ENCODE measurements at regions not wholly inside any gene's neighbourhood (a gene's known extent, or its start where the extent isn't known, plus 50 kb on each side); places are given as distances from the start of the nearest gene placed in this dataset.
A peak's percentile ranks its signal among the peaks of the same experiment; 100 is the strongest.

GRCh38 chr9:79452265-79452664, 119.5 kb upstream of the TLE4 start:
- no peak overlapping the region for H3K4me3 ChIP-seq (ENCODE audit: low read length)
- intact Hi-C loops (cut with DNase I) = no loop called here
- no peak for ATAC-seq
- H3K9me3 ChIP-seq (ENCODE audit: control insufficient read depth, low read length) = no peaks in the 10 kb centered on the region
- H3K27me3 ChIP-seq (ENCODE audit: control insufficient read depth, insufficient read depth) = no peaks in the 10 kb centered on the region
- no peak for DNase-seq
- H3K27ac ChIP-seq (ENCODE audit: low read length) = no peak overlapping the region
- no peaks in the 10 kb centered on the region for H3K4me1 ChIP-seq (ENCODE audit: control insufficient read depth, insufficient read depth, low read length)

GRCh38 chr9:79461712-79462111, 110.1 kb upstream of the TLE4 start:
- 47% methylated on average over 3 of the region's 3 CpGs for WGBS
- no peaks in the 10 kb centered on the region for H3K9me3 ChIP-seq (ENCODE audit: control insufficient read depth, low read length)
- no peaks in the 10 kb centered on the region for H3K27me3 ChIP-seq (ENCODE audit: control insufficient read depth, insufficient read depth)
- H3K27ac ChIP-seq (ENCODE audit: low read length) = no peak overlapping the region
- intact Hi-C loops (cut with DNase I) = no loop called here
- DNase-seq (no peak), ATAC-seq (no peak)
- no peaks in the 10 kb centered on the region for H3K4me1 ChIP-seq (ENCODE audit: control insufficient read depth, insufficient read depth, low read length)
- H3K4me3 ChIP-seq (ENCODE audit: low read length) = no peak overlapping the region

- intact Hi-C loops (cut with DNase I) = no loop called here
- no peak overlapping the region for H3K27ac ChIP-seq (ENCODE audit: low read length)
- H3K9me3 ChIP-seq (ENCODE audit: control insufficient read depth, low read length) = no peaks in the 10 kb centered on the region
- no peak overlapping the region for H3K4me3 ChIP-seq (ENCODE audit: low read length)
- no peaks in the 10 kb centered on the region for H3K4me1 ChIP-seq (ENCODE audit: control insufficient read depth, insufficient read depth, low read length)
- DNase-seq = no peak
- no peak for ATAC-seq
- H3K27me3 ChIP-seq (ENCODE audit: control insufficient read depth, insufficient read depth) = no peaks in the 10 kb centered on the region
Observed at GRCh38 chr9:79465156-79465555, 106.6 kb upstream of the TLE4 start.

- DNase-seq = no peak
- no peak overlapping the region for H3K4me3 ChIP-seq (ENCODE audit: low read length)
- H3K27ac ChIP-seq (ENCODE audit: low read length) = no peak overlapping the region
- H3K9me3 ChIP-seq (ENCODE audit: control insufficient read depth, low read length) = no peaks in the 10 kb centered on the region
- no peak for ATAC-seq
- no peaks in the 10 kb centered on the region for H3K4me1 ChIP-seq (ENCODE audit: control insufficient read depth, insufficient read depth, low read length)
- H3K27me3 ChIP-seq (ENCODE audit: control insufficient read depth, insufficient read depth) = no peaks in the 10 kb centered on the region
- intact Hi-C loops (cut with DNase I) = no loop called here
- 62% methylated on average over 2 of the region's 2 CpGs for WGBS
Observed at GRCh38 chr9:79469164-79469563, 102.6 kb upstream of the TLE4 start.

GRCh38 chr9:79470954-79471353, 100.8 kb upstream of the TLE4 start:
- no peak overlapping the region for H3K27ac ChIP-seq (ENCODE audit: low read length)
- intact Hi-C loops (cut with DNase I) = no loop called here
- ATAC-seq (no peak), DNase-seq (no peak)
- no peak overlapping the region for H3K4me3 ChIP-seq (ENCODE audit: low read length)
- no peaks in the 10 kb centered on the region for H3K27me3 ChIP-seq (ENCODE audit: control insufficient read depth, insufficient read depth)
- no peaks in the 10 kb centered on the region for H3K4me1 ChIP-seq (ENCODE audit: control insufficient read depth, insufficient read depth, low read length)
- 77% methylated on average over 2 of the region's 2 CpGs for WGBS
- no peaks in the 10 kb centered on the region for H3K9me3 ChIP-seq (ENCODE audit: control insufficient read depth, low read length)

GRCh38 chr9:79471580-79472543, 99.9 kb upstream of the TLE4 start:
- ATAC-seq (peak; percentile 69 to 82), DNase-seq (peak; percentile 74 to 92 (median 78))
- intact Hi-C loops (cut with DNase I) = no loop called here
- no peak overlapping the region for H3K4me3 ChIP-seq (ENCODE audit: low read length)
- H3K4me1 ChIP-seq (ENCODE audit: control insufficient read depth, insufficient read depth, low read length) = no peaks in the 10 kb centered on the region
- H3K27me3 ChIP-seq (ENCODE audit: control insufficient read depth, insufficient read depth) = no peaks in the 10 kb centered on the region
- H3K27ac ChIP-seq (ENCODE audit: low read length) = no peak overlapping the region
- H3K9me3 ChIP-seq (ENCODE audit: control insufficient read depth, low read length) = no peaks in the 10 kb centered on the region
- WGBS = 88% methylated on average over 2 of the region's 2 CpGs

GRCh38 chr9:79473704-79474103, 98.1 kb upstream of the TLE4 start:
- intact Hi-C loops (cut with DNase I) = no loop called here
- no peak overlapping the region for H3K4me3 ChIP-seq (ENCODE audit: low read length)
- no peaks in the 10 kb centered on the region for H3K27me3 ChIP-seq (ENCODE audit: control insufficient read depth, insufficient read depth)
- no peaks in the 10 kb centered on the region for H3K4me1 ChIP-seq (ENCODE audit: control insufficient read depth, insufficient read depth, low read length)
- H3K9me3 ChIP-seq (ENCODE audit: control insufficient read depth, low read length) = no peaks in the 10 kb centered on the region
- 0% methylated on average over 1 of the region's 1 CpG for WGBS
- H3K27ac ChIP-seq (ENCODE audit: low read length) = no peak overlapping the region
- ATAC-seq = no peak
- DNase-seq = no peak

GRCh38 chr9:79477241-79477840, 94.4 kb upstream of the TLE4 start:
- Histone ChIP-seq H3K27ac (ENCODE audit: low read length) (no peak overlapping the region), H3K4me1 (ENCODE audit: control insufficient read depth, insufficient read depth, low read length) (no peaks in the 10 kb centered on the region), H3K4me3 (ENCODE audit: low read length) (no peak overlapping the region), H3K9me3 (ENCODE audit: control insufficient read depth, low read length) (no peaks in the 10 kb centered on the region), H3K27me3 (ENCODE audit: control insufficient read depth, insufficient read depth) (no peaks in the 10 kb centered on the region)
- DNase-seq (no peak), ATAC-seq (no peak)
- intact Hi-C loops (cut with DNase I) = no loop called here
- 89% methylated on average over 3 of the region's 3 CpGs for WGBS

- Histone ChIP-seq H3K4me1 (ENCODE audit: control insufficient read depth, insufficient read depth, low read length) (no peaks in the 10 kb centered on the region), H3K27me3 (ENCODE audit: control insufficient read depth, insufficient read depth) (no peaks in the 10 kb centered on the region), H3K9me3 (ENCODE audit: control insufficient read depth, low read length) (no peaks in the 10 kb centered on the region), H3K4me3 (ENCODE audit: low read length) (no peak overlapping the region), H3K27ac (ENCODE audit: low read length) (no peak overlapping the region)
- DNase-seq (no peak), ATAC-seq (peak in 1 of 2 donors; percentile 26)
- WGBS = 42% methylated on average over 5 of the region's 5 CpGs
- intact Hi-C loops (cut with DNase I) = no loop called here
Observed at GRCh38 chr9:79477955-79478771, 93.6 kb upstream of the TLE4 start.

GRCh38 chr9:79480639-79481038, 91.1 kb upstream of the TLE4 start:
- no peak overlapping the region for H3K27ac ChIP-seq (ENCODE audit: low read length)

More at GRCh38 chr9:79480639-79481038, 91.1 kb upstream of the TLE4 start:
- DNase-seq (no peak), ATAC-seq (no peak)
- WGBS = 81% methylated on average over 4 of the region's 4 CpGs
- Histone ChIP-seq H3K9me3 (ENCODE audit: control insufficient read depth, low read length) (no peaks in the 10 kb centered on the region), H3K27me3 (ENCODE audit: control insufficient read depth, insufficient read depth) (no peaks in the 10 kb centered on the region), H3K4me3 (ENCODE audit: low read length) (no peak overlapping the region), H3K4me1 (ENCODE audit: control insufficient read depth, insufficient read depth, low read length) (no peaks in the 10 kb centered on the region)
- intact Hi-C loops (cut with DNase I) = no loop called here
